DOHH2 (cell line): ENCODE measurements at regions not wholly inside any gene's neighbourhood (a gene's known extent, or its start where the extent isn't known, plus 50 kb on each side); places are given as distances from the start of the nearest gene placed in this dataset.

Source experiments
- H3F3A ChIP-seq: fragments of 200-600 bp; sonication (generic), shearing (Covaris generic); 2 replicates; pipeline ENCODE4 v1.6.0; 2016; ENCODE audit warnings: antibody characterized with exemption, mild to moderate bottlenecking; ENCODE audit not compliant: control insufficient read depth, insufficient read depth
- H3K27ac ChIP-seq: fragments of 200-600 bp; sonication (generic); 2 replicates; pipeline ENCODE4 v1.5.1; 2014; ENCODE audit warnings: low read depth, mild to moderate bottlenecking, low read length, moderate library complexity
- H3K27me3 ChIP-seq: fragments of 200-600 bp; sonication (generic); 2 replicates; pipeline ENCODE4 v1.6.1; 2014; ENCODE audit warnings: mild to moderate bottlenecking, low read length, mixed read lengths; ENCODE audit not compliant: control insufficient read depth
- H3K36me3 ChIP-seq: fragments of 200-600 bp; sonication (generic); 2 replicates; pipeline ENCODE4 v1.6.1; 2014; ENCODE audit warnings: mild to moderate bottlenecking, low read length, moderate library complexity, mixed read lengths; ENCODE audit not compliant: control insufficient read depth
- H3K4me1 ChIP-seq: fragments of 200-600 bp; sonication (generic); 2 replicates; pipeline ENCODE4 v1.6.1; 2014; ENCODE audit warnings: mild to moderate bottlenecking, low read length, mixed read lengths; ENCODE audit not compliant: control insufficient read depth
- H3K4me2 ChIP-seq: fragments of 200-600 bp; sonication (generic); 2 replicates; pipeline ENCODE4 v1.6.0; 2014; ENCODE audit warnings: mild to moderate bottlenecking, low read length, moderate library complexity
- H3K4me3 ChIP-seq: fragments of 200-600 bp; sonication (generic); 2 replicates; pipeline ENCODE4 v1.5.1; 2014; ENCODE audit warnings: mild to moderate bottlenecking, low read length, mixed read lengths
- H3K79me2 ChIP-seq: fragments of 200-600 bp; sonication (generic); 2 replicates; pipeline ENCODE4 v1.6.1; 2014; ENCODE audit warnings: mild to moderate bottlenecking, low read length, mixed read lengths; ENCODE audit not compliant: control insufficient read depth
- H3K9me2 ChIP-seq: fragments of 200-600 bp; sonication (generic); replicated peaks from 2 replicates; pipeline ENCODE4 v1.6.1; 2014; ENCODE audit warnings: mild to moderate bottlenecking, low read length, mixed read lengths; ENCODE audit not compliant: control insufficient read depth
- H3K9me3 ChIP-seq: fragments of 200-600 bp; sonication (generic); 2 replicates; pipeline ENCODE4 v1.6.1; 2014; ENCODE audit warnings: antibody characterized with exemption, low read length, mixed read lengths; ENCODE audit not compliant: control insufficient read depth, insufficient read depth
- H4K20me1 ChIP-seq: fragments of 200-600 bp; sonication (generic); 2 replicates; pipeline ENCODE4 v1.6.0; 2014; ENCODE audit warnings: low read depth, mild to moderate bottlenecking, antibody characterized with exemption, low read length, moderate library complexity; ENCODE audit not compliant: control insufficient read depth, insufficient read depth
- CTCF ChIP-seq: fragments of 200-600 bp; sonication (generic); IDR thresholded peaks from one replicate; pipeline ENCODE4 v1.5.1; 2014; ENCODE audit warnings: antibody characterized with exemption, mild to moderate bottlenecking, low read depth, low read length; ENCODE audit not compliant: poor library complexity, severe bottlenecking
- EZH2phosphoT487 ChIP-seq: fragments of 200-600 bp; sonication (generic); IDR thresholded peaks from 2 replicates; pipeline ENCODE4 v1.6.1; 2017; ENCODE audit warnings: borderline replicate concordance, mild to moderate bottlenecking, antibody characterized with exemption, low read length, moderate library complexity, mixed read lengths

GRCh38 chr4:116878280-116878679, 207.1 kb downstream of the TRAM1L1 start:
- no peak for TF ChIP-seq EZH2phosphoT487
- no peak for TF ChIP-seq CTCF
- no peaks in the 10 kb centered on the region for H3F3A ChIP-seq
- H3K36me3 ChIP-seq, result no peaks in the 10 kb centered on the region
- no peaks in the 10 kb centered on the region; the same call in 1 of the 2 replicates for H3K9me2 ChIP-seq
- H3K4me2 ChIP-seq, result no peak overlapping the region
- no peaks in the 10 kb centered on the region for H4K20me1 ChIP-seq
- no peaks in the 10 kb centered on the region for H3K4me1 ChIP-seq
- no peaks in the 10 kb centered on the region for H3K27me3 ChIP-seq
- H3K9me3 ChIP-seq, result no peaks in the 10 kb centered on the region
- H3K27ac ChIP-seq, result no peak overlapping the region
- no peak overlapping the region for H3K4me3 ChIP-seq
- no peaks in the 10 kb centered on the region for H3K79me2 ChIP-seq

- H3K4me1 ChIP-seq, result no peaks in the 10 kb centered on the region
These were observed 208.3 kb downstream of the TRAM1L1 start for GRCh38 chr4:116877069-116877468.

GRCh38 chr4:116872941-116873340, 212.4 kb downstream of the TRAM1L1 start:
- no peaks in the 10 kb centered on the region for H3F3A ChIP-seq
- no peaks in the 10 kb centered on the region for H3K36me3 ChIP-seq
- TF ChIP-seq EZH2phosphoT487 (no peak), CTCF (no peak)
- no peaks in the 10 kb centered on the region for H3K9me2 ChIP-seq
- H3K4me3 ChIP-seq, result no peak overlapping the region
- H3K27me3 ChIP-seq, result no peaks in the 10 kb centered on the region
- H3K9me3 ChIP-seq, result no peaks in the 10 kb centered on the region
- H3K4me1 ChIP-seq, result no peaks in the 10 kb centered on the region
- H3K79me2 ChIP-seq, result no peaks in the 10 kb centered on the region
- H3K27ac ChIP-seq, result no peak overlapping the region
- no peak overlapping the region for H3K4me2 ChIP-seq
- no peaks in the 10 kb centered on the region for H4K20me1 ChIP-seq

More at GRCh38 chr4:116877069-116877468, 208.3 kb downstream of the TRAM1L1 start:
- no peak for TF ChIP-seq CTCF
- no peak for TF ChIP-seq EZH2phosphoT487
- H3K4me3 ChIP-seq, result no peak overlapping the region
- H4K20me1 ChIP-seq, result no peaks in the 10 kb centered on the region
- H3K27ac ChIP-seq, result no peak overlapping the region
- no peaks in the 10 kb centered on the region; the same call in 1 of the 2 replicates for H3K9me2 ChIP-seq
- H3K9me3 ChIP-seq, result no peaks in the 10 kb centered on the region
- no peaks in the 10 kb centered on the region for H3F3A ChIP-seq
- H3K27me3 ChIP-seq, result no peaks in the 10 kb centered on the region
- no peak overlapping the region for H3K4me2 ChIP-seq
- no peaks in the 10 kb centered on the region for H3K79me2 ChIP-seq
- no peaks in the 10 kb centered on the region for H3K36me3 ChIP-seq

GRCh38 chr4:116872308-116872707, 213.1 kb downstream of the TRAM1L1 start:
- TF ChIP-seq EZH2phosphoT487 (no peak), CTCF (no peak)
- Histone ChIP-seq H4K20me1 (no peaks in the 10 kb centered on the region), H3K36me3 (no peaks in the 10 kb centered on the region), H3F3A (no peaks in the 10 kb centered on the region), H3K4me2 (no peak overlapping the region), H3K9me3 (no peaks in the 10 kb centered on the region), H3K27ac (no peak overlapping the region), H3K79me2 (no peaks in the 10 kb centered on the region), H3K4me1 (no peaks in the 10 kb centered on the region), H3K4me3 (no peak overlapping the region), H3K27me3 (no peaks in the 10 kb centered on the region), H3K9me2 (no peaks in the 10 kb centered on the region)
